Retinal pigment epithelial cell (primary cell): ENCODE measurements at regions not wholly inside any gene's neighbourhood (a gene's known extent, or its start where the extent isn't known, plus 50 kb on each side); places are given as distances from the start of the nearest gene placed in this dataset.

ENCODE experiments used
- DNase-seq: peaks from one replicate; pipeline ENCODE4 v3.0.0-alpha.2; 2010; ENCODE audit warnings: low read depth
- H3K4me3 ChIP-seq: 2 replicates; pipeline ENCODE4 v1.5.1; 2011; ENCODE audit warnings: mild to moderate bottlenecking, low read length, control low read depth, moderate library complexity
- TF ChIP-seq, protein P1 (sequence below): conservative IDR thresholded peaks from 2 replicates; pipeline ENCODE4 v1.5.1; 2011; ENCODE audit warnings: low read depth, low read length, control low read depth, inconsistent platforms

DNA sequence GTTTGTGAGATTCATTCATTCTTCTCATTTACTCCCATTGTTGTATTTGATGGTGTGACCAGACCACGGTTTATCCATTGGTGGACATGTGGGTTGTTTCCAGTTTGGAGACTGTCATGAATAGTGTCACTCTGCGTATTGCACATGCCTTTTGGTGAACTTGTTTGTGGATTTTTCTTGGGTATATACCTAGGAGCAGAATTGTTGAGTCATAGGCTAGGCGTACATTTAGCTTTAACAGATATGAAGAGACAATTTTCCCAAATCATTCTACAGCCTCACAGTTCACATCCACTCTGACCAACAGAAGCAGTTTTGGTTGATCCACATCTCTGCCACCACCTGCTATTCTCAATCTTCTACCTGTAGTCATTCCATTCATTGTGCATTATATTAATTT, 66.0 kb upstream of the FAM20C start:
- TF ChIP-seq, protein P1, sequence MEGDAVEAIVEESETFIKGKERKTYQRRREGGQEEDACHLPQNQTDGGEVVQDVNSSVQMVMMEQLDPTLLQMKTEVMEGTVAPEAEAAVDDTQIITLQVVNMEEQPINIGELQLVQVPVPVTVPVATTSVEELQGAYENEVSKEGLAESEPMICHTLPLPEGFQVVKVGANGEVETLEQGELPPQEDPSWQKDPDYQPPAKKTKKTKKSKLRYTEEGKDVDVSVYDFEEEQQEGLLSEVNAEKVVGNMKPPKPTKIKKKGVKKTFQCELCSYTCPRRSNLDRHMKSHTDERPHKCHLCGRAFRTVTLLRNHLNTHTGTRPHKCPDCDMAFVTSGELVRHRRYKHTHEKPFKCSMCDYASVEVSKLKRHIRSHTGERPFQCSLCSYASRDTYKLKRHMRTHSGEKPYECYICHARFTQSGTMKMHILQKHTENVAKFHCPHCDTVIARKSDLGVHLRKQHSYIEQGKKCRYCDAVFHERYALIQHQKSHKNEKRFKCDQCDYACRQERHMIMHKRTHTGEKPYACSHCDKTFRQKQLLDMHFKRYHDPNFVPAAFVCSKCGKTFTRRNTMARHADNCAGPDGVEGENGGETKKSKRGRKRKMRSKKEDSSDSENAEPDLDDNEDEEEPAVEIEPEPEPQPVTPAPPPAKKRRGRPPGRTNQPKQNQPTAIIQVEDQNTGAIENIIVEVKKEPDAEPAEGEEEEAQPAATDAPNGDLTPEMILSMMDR, result no peak
- no peak for DNase-seq
- no peak overlapping the region for H3K4me3 ChIP-seq

- no peak for DNase-seq
- TF ChIP-seq, protein P1, result no peak
- H3K4me3 ChIP-seq, result no peak overlapping the region
Observed at GRCh38 chr7:127064-127598, 65.2 kb upstream of the FAM20C start.

DNA sequence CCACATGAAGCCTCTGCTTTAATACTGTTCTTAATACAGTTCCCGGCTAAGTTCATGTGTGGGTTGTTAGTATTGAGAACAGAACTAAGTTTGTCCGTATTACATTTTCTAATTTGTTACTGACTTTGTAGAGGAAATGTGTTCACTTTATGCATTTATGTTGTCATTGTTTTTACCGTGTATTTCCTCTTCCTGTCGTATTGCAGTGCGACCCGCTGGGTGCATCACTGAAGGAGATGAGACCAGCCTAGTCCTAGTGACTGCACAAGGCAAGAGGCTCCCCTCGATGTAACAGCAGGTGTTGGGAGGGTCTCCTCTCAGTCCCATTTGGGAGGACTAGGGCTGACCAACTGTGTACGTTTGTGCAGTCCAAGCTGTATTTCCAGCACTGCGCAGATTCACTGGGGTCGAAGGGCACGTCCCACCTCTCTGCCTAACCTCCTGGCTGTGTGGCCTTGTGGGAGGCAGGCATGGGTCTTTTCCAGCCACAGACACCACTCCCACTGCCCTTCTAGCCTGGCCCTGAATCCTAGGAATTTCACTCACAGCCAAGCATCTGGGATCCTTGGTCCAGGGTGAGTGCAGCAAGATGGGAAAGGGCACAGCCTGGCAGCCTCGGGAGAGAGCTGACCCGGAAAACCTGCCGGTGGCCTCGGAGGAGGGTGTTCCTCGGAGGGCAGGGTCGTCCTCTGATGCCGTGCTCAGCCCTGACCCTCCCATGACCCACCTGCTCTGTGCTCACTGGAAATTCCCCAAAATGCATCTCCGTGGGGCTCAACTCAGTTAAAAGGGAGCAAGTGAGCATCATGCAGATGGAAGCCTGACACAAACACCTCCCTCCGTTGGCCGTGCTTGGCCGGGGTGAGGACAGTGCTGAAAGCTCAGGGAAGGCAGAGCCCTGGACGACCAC, 63.9 kb upstream of the FAM20C start:
- no peak overlapping the region for H3K4me3 ChIP-seq
- no peak for DNase-seq
- TF ChIP-seq, protein P1, result no peak

GRCh38 chr7:129366-130221, 62.8 kb upstream of the FAM20C start:
- TF ChIP-seq, protein P1, result no peak
- no peak for DNase-seq
- H3K4me3 ChIP-seq, result no peak overlapping the region

- no peak overlapping the region for H3K4me3 ChIP-seq
- TF ChIP-seq, protein P1, result no peak
- DNase-seq, result no peak
Observed at GRCh38 chr7:130222-130572, 62.2 kb upstream of the FAM20C start.

DNA sequence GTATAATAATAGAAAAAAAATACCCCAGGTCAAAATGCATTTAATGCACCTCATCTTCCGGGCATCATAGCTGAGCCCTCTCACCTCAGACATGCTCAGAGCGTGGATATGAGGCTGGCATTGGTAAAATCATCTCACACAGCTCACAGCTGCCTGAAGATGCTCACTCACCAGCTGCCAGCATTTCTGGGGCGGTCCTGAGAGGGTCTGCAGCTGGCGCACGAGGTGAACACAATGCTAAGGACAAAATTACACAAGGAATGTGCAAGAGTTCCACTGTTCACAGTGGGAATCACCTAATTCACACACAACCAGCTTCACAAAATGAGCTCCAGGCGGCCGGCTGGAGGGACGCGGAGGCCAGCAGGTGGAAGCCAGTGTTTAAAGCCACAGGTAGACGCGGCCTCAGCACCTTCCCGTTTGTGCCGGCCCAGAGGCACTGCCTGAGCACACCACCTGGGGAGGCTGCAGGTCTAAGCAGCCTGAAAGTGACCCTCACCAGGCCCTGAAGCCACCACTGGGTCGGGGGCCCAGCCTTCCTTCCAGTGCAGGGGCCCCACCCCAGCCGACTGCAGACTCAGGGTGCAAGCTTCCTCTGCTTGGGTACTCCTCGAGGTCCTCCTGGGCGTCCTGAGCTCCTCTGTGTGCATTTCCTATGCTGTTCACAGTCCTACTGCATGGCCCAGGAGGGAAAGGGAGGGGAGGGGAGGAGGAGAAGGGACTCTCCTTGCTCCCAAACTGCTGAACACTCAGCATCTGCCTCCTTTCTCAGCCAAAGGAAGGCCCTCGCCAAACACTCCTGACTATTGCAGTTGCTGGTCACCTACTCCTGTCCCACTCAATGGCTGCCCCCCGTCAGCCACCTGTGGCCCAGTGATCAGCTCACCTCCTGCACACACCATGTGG, 61.2 kb upstream of the FAM20C start:
- no peak for DNase-seq
- no peak overlapping the region for H3K4me3 ChIP-seq
- TF ChIP-seq, protein P1, result no peak
